ENCODE measurements at regions not wholly inside any gene's neighbourhood (a gene's known extent, or its start where the extent isn't known, plus 50 kb on each side); places are given as distances from the start of the nearest gene placed in this dataset.

DNA sequence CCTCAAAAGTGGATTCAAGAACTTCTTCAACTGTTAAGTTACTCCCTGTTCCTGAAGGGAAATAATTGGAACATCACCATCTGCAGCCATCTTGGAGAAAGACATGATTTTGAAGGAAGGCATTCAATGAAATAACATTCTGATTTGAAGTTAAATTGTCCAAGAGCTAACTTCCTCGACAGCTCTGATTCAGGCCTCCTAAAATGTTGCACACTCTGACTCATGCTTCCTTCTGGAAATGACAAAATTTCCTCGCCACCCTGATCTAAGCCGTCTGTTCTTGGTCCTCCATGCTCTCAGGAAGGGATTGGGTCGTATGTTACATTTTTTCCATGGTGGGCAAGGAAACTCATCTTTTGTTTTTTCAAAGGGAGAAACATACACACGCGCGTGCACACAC is 496.9 kb upstream of the DIPK2B start:
- Histone ChIP-seq H4K20me1 (ENCODE audit: control insufficient read depth, extremely low read depth, insufficient read depth, low read length) (no peaks in the 10 kb centered on the region), H3K4me3 (ENCODE audit: control insufficient read depth in 2 of 3, extremely low read depth in 1 of 3, insufficient read depth in 2 of 3, low read depth in 1 of 3, low read length in 3 of 3) (no peak overlapping the region), H3K36me3 (ENCODE audit: control insufficient read depth in 2 of 2, extremely low read depth in 1 of 2, insufficient read depth in 2 of 2, low read length in 2 of 2) (no peaks in the 10 kb centered on the region), H3K9me1 (ENCODE audit: control insufficient read depth, extremely low read depth, insufficient read depth, low read length) (no peaks in the 10 kb centered on the region), H3K4me1 (ENCODE audit: control insufficient read depth, extremely low read depth, insufficient read depth, low read length) (peaks cover 9% of the 10 kb centered on the region), H3K27me3 (ENCODE audit: control insufficient read depth, extremely low read depth, insufficient read depth, low read length) (no peaks in the 10 kb centered on the region), H3K27ac (ENCODE audit: control insufficient read depth, insufficient read depth, low read length) (no peak overlapping the region), H3K4me2 (ENCODE audit: control insufficient read depth, extremely low read depth, insufficient read depth, low read depth, low read length) (no peak overlapping the region), H3K9ac (ENCODE audit: control insufficient read depth, extremely low read depth, insufficient read depth, low read length) (no peak overlapping the region), H3K9me3 (ENCODE audit: control insufficient read depth, low read depth, low read length) (no peaks in the 10 kb centered on the region), H3K79me2 (ENCODE audit: control insufficient read depth, insufficient read depth, low read length) (no peaks in the 10 kb centered on the region), H2AFZ (ENCODE audit: control insufficient read depth, low read length) (no peak overlapping the region)
- DNase-seq (ENCODE audit: low read depth, low spot score) = no peak
- no peak for TF ChIP-seq EZH2 (IDR thresholded peaks at IDR 0.05; ENCODE audit: low read length)
- TF ChIP-seq, protein P1, sequence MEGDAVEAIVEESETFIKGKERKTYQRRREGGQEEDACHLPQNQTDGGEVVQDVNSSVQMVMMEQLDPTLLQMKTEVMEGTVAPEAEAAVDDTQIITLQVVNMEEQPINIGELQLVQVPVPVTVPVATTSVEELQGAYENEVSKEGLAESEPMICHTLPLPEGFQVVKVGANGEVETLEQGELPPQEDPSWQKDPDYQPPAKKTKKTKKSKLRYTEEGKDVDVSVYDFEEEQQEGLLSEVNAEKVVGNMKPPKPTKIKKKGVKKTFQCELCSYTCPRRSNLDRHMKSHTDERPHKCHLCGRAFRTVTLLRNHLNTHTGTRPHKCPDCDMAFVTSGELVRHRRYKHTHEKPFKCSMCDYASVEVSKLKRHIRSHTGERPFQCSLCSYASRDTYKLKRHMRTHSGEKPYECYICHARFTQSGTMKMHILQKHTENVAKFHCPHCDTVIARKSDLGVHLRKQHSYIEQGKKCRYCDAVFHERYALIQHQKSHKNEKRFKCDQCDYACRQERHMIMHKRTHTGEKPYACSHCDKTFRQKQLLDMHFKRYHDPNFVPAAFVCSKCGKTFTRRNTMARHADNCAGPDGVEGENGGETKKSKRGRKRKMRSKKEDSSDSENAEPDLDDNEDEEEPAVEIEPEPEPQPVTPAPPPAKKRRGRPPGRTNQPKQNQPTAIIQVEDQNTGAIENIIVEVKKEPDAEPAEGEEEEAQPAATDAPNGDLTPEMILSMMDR (optimal IDR thresholded peaks at IDR 0.05 in 1 of 3, IDR thresholded peaks at IDR 0.05 in 1 of 3, conservative IDR thresholded peaks at IDR 0.05 in 1 of 3; ENCODE audit: extremely low read depth in 1 of 3, insufficient read depth in 2 of 3, low read length in 3 of 3) = no peak
- dilution Hi-C loops (cut with MboI; ENCODE audit: extremely low pct_ligation_motif_present, low sequenced_read_pairs) = no loop called here
- peak; percentile 96 for FAIRE-seq

- peaks cover 9% of the 10 kb centered on the region for H3K4me1 ChIP-seq (ENCODE audit: control insufficient read depth, extremely low read depth, insufficient read depth, low read length)
- H3K4me2 ChIP-seq (ENCODE audit: control insufficient read depth, extremely low read depth, insufficient read depth, low read depth, low read length) = no peak overlapping the region
- FAIRE-seq = no peak
- dilution Hi-C loops (cut with MboI; ENCODE audit: extremely low pct_ligation_motif_present, low sequenced_read_pairs) = no loop called here
- no peaks in the 10 kb centered on the region for H3K79me2 ChIP-seq (ENCODE audit: control insufficient read depth, insufficient read depth, low read length)
- H3K27ac ChIP-seq (ENCODE audit: control insufficient read depth, insufficient read depth, low read length) = no peak overlapping the region
- H3K36me3 ChIP-seq (ENCODE audit: control insufficient read depth in 2 of 2, extremely low read depth in 1 of 2, insufficient read depth in 2 of 2, low read length in 2 of 2) = no peaks in the 10 kb centered on the region
- H3K4me3 ChIP-seq (ENCODE audit: control insufficient read depth in 2 of 3, extremely low read depth in 1 of 3, insufficient read depth in 2 of 3, low read depth in 1 of 3, low read length in 3 of 3) = no peak overlapping the region
- no peaks in the 10 kb centered on the region for H4K20me1 ChIP-seq (ENCODE audit: control insufficient read depth, extremely low read depth, insufficient read depth, low read length)
- H3K27me3 ChIP-seq (ENCODE audit: control insufficient read depth, extremely low read depth, insufficient read depth, low read length) = no peaks in the 10 kb centered on the region
- H3K9me1 ChIP-seq (ENCODE audit: control insufficient read depth, extremely low read depth, insufficient read depth, low read length) = no peaks in the 10 kb centered on the region
- TF ChIP-seq, protein P1 (optimal IDR thresholded peaks at IDR 0.05 in 1 of 3, IDR thresholded peaks at IDR 0.05 in 1 of 3, conservative IDR thresholded peaks at IDR 0.05 in 1 of 3; ENCODE audit: extremely low read depth in 1 of 3, insufficient read depth in 2 of 3, low read length in 3 of 3) = no peak
- no peak for TF ChIP-seq EZH2 (IDR thresholded peaks at IDR 0.05; ENCODE audit: low read length)
- H3K9ac ChIP-seq (ENCODE audit: control insufficient read depth, extremely low read depth, insufficient read depth, low read length) = no peak overlapping the region
- DNase-seq (ENCODE audit: low read depth, low spot score) = no peak
- no peaks in the 10 kb centered on the region for H3K9me3 ChIP-seq (ENCODE audit: control insufficient read depth, low read depth, low read length)
- no peak overlapping the region for H2AFZ ChIP-seq (ENCODE audit: control insufficient read depth, low read length)
Observed at GRCh38 chrX:45696736-45697135, 496.1 kb upstream of the DIPK2B start.
